GM12874 (cell line): ENCODE measurements at regions not wholly inside any gene's neighbourhood (a gene's known extent, or its start where the extent isn't known, plus 50 kb on each side); places are given as distances from the start of the nearest gene placed in this dataset.

ENCODE experiments used
- CTCF ChIP-seq: IDR thresholded peaks from 2 replicates; pipeline ENCODE4 v1.5.1; 2011; ENCODE audit warnings: low read depth, mild to moderate bottlenecking, control low read depth, low read length, moderate library complexity; ENCODE audit not compliant: insufficient read depth

- TF ChIP-seq CTCF, result no peak
These were observed 63.6 kb upstream of the SYNDIG1 start for GRCh38 chr20:24405810-24406209.

GRCh38 chr20:24403406-24403805 is 66.0 kb upstream of the SYNDIG1 start:
- no peak for TF ChIP-seq CTCF

- TF ChIP-seq CTCF, result no peak
These were observed 67.2 kb upstream of the SYNDIG1 start for GRCh38 chr20:24402188-24402587.

GRCh38 chr20:24395151-24395550 is 74.3 kb upstream of the SYNDIG1 start:
- no peak for TF ChIP-seq CTCF

- no peak for TF ChIP-seq CTCF
These were observed 75.5 kb upstream of the SYNDIG1 start for GRCh38 chr20:24393903-24394302.

- no peak for TF ChIP-seq CTCF
These were observed 76.8 kb upstream of the SYNDIG1 start for GRCh38 chr20:24392612-24393011.

- no peak for TF ChIP-seq CTCF
These were observed 79.7 kb upstream of the SYNDIG1 start for GRCh38 chr20:24389686-24390085.
